ENCODE measurements at regions not wholly inside any gene's neighbourhood (a gene's known extent, or its start where the extent isn't known, plus 50 kb on each side); places are given as distances from the start of the nearest gene placed in this dataset.

- Histone ChIP-seq H3K27me3 (ENCODE audit: insufficient read depth, low read depth) (no peaks in the 10 kb centered on the region), H3K36me3 (ENCODE audit: insufficient read depth) (no peaks in the 10 kb centered on the region), H4K20me1 (ENCODE audit: insufficient read depth) (no peaks in the 10 kb centered on the region), H3K4me1 (ENCODE audit: low read depth, poor library complexity, severe bottlenecking) (no peaks in the 10 kb centered on the region), H3K4me2 (no peak overlapping the region), H3K27ac (no peak overlapping the region), H3K79me2 (ENCODE audit: insufficient read depth, low read depth) (no peaks in the 10 kb centered on the region), H2AFZ (ENCODE audit: low read depth) (no peak overlapping the region), H3K9ac (no peak overlapping the region), H3K4me3 (IDR thresholded peaks at IDR 0.05; ENCODE audit: insufficient read depth, low read depth, low read length) (no peak overlapping the region)
- TF ChIP-seq, protein P1, sequence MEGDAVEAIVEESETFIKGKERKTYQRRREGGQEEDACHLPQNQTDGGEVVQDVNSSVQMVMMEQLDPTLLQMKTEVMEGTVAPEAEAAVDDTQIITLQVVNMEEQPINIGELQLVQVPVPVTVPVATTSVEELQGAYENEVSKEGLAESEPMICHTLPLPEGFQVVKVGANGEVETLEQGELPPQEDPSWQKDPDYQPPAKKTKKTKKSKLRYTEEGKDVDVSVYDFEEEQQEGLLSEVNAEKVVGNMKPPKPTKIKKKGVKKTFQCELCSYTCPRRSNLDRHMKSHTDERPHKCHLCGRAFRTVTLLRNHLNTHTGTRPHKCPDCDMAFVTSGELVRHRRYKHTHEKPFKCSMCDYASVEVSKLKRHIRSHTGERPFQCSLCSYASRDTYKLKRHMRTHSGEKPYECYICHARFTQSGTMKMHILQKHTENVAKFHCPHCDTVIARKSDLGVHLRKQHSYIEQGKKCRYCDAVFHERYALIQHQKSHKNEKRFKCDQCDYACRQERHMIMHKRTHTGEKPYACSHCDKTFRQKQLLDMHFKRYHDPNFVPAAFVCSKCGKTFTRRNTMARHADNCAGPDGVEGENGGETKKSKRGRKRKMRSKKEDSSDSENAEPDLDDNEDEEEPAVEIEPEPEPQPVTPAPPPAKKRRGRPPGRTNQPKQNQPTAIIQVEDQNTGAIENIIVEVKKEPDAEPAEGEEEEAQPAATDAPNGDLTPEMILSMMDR (conservative IDR thresholded peaks at IDR 0.05; ENCODE audit: low read depth, low read length), result no peak
These were observed 256.6 kb upstream of the SEMA3C start for GRCh38 chr7:81175275-81175940.

- H3K4me2 ChIP-seq, result no peak overlapping the region
- no peaks in the 10 kb centered on the region for H3K79me2 ChIP-seq (ENCODE audit: insufficient read depth, low read depth)
- H3K36me3 ChIP-seq (ENCODE audit: insufficient read depth), result no peaks in the 10 kb centered on the region
- H3K9ac ChIP-seq, result no peak overlapping the region
- H2AFZ ChIP-seq (ENCODE audit: low read depth), result no peak overlapping the region
- H3K4me3 ChIP-seq (IDR thresholded peaks at IDR 0.05; ENCODE audit: insufficient read depth, low read depth, low read length), result no peak overlapping the region
- no peaks in the 10 kb centered on the region for H3K27me3 ChIP-seq (ENCODE audit: insufficient read depth, low read depth)
- no peaks in the 10 kb centered on the region for H3K4me1 ChIP-seq (ENCODE audit: low read depth, poor library complexity, severe bottlenecking)
- no peaks in the 10 kb centered on the region for H4K20me1 ChIP-seq (ENCODE audit: insufficient read depth)
- H3K27ac ChIP-seq, result no peak overlapping the region
- TF ChIP-seq, protein P1 (conservative IDR thresholded peaks at IDR 0.05; ENCODE audit: low read depth, low read length), result no peak
These were observed 255.0 kb upstream of the SEMA3C start for GRCh38 chr7:81173766-81174281.

DNA sequence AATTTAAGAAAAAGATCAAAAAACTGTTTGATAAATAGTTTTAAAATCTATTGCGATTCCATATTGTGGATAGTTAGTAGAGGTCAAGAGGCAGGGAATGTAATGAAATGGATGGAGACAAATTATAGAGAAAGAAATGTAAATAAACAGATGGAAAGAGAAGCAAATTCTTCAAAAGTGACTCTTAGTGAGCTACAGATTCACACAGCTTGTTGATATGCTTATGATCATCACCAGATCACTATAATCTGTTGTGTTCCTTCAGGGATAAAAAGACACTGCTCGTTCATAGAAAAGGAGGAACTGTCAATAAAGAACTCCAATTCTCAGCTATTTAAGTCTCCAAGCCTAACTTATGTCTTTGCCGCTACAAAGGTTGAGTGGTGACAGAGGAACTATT is 251.4 kb upstream of the SEMA3C start:
- Histone ChIP-seq H3K27me3 (ENCODE audit: insufficient read depth, low read depth) (no peaks in the 10 kb centered on the region), H3K4me3 (IDR thresholded peaks at IDR 0.05; ENCODE audit: insufficient read depth, low read depth, low read length) (no peak overlapping the region), H3K4me2 (no peak overlapping the region), H4K20me1 (ENCODE audit: insufficient read depth) (no peaks in the 10 kb centered on the region), H3K79me2 (ENCODE audit: insufficient read depth, low read depth) (no peaks in the 10 kb centered on the region), H3K36me3 (ENCODE audit: insufficient read depth) (no peaks in the 10 kb centered on the region), H3K27ac (no peak overlapping the region), H2AFZ (ENCODE audit: low read depth) (no peak overlapping the region), H3K4me1 (ENCODE audit: low read depth, poor library complexity, severe bottlenecking) (no peaks in the 10 kb centered on the region), H3K9ac (no peak overlapping the region)
- TF ChIP-seq, protein P1 (conservative IDR thresholded peaks at IDR 0.05; ENCODE audit: low read depth, low read length), result no peak

GRCh38 chr7:81167934-81168333 is 249.1 kb upstream of the SEMA3C start:
- no peaks in the 10 kb centered on the region for H3K27me3 ChIP-seq (ENCODE audit: insufficient read depth, low read depth)
- no peak overlapping the region for H2AFZ ChIP-seq (ENCODE audit: low read depth)
- H4K20me1 ChIP-seq (ENCODE audit: insufficient read depth), result no peaks in the 10 kb centered on the region
- H3K27ac ChIP-seq, result no peak overlapping the region
- no peak overlapping the region for H3K4me3 ChIP-seq (IDR thresholded peaks at IDR 0.05; ENCODE audit: insufficient read depth, low read depth, low read length)
- H3K79me2 ChIP-seq (ENCODE audit: insufficient read depth, low read depth), result no peaks in the 10 kb centered on the region
- no peak overlapping the region for H3K9ac ChIP-seq
- no peak overlapping the region for H3K4me2 ChIP-seq
- no peaks in the 10 kb centered on the region for H3K4me1 ChIP-seq (ENCODE audit: low read depth, poor library complexity, severe bottlenecking)
- TF ChIP-seq, protein P1 (conservative IDR thresholded peaks at IDR 0.05; ENCODE audit: low read depth, low read length), result no peak
- H3K36me3 ChIP-seq (ENCODE audit: insufficient read depth), result no peaks in the 10 kb centered on the region

All from KMS-11 (cell line).